ENCODE measurements at regions not wholly inside any gene's neighbourhood (a gene's known extent, or its start where the extent isn't known, plus 50 kb on each side); places are given as distances from the start of the nearest gene placed in this dataset.
"Not testable (repeated sequence)": the region's sequence is repeated elsewhere in the genome, so short reads cannot be mapped to it uniquely, and the experiment has no call there.

- no peak for DNase-seq (ENCODE audit: low spot score)
Observed at GRCh38 chr5:163163858-163164257, 273.5 kb upstream of the CCNG1 start.

- DNase-seq (ENCODE audit: low spot score): no peak
Observed at GRCh38 chr5:163165277-163165676, 272.1 kb upstream of the CCNG1 start.

GRCh38 chr5:163170161-163170560 lies 267.2 kb upstream of the CCNG1 start:
- not testable (repeated sequence) for DNase-seq (ENCODE audit: low spot score)

- DNase-seq (ENCODE audit: low spot score): no peak
Observed at GRCh38 chr5:163172540-163173338, 264.7 kb upstream of the CCNG1 start.

GRCh38 chr5:163177971-163178370 lies 259.4 kb upstream of the CCNG1 start:
- no peak for DNase-seq (ENCODE audit: low spot score)

- DNase-seq (ENCODE audit: low spot score): no peak
Observed at GRCh38 chr5:163185315-163185714, 252.1 kb upstream of the CCNG1 start.

GRCh38 chr5:163189023-163189553 lies 248.3 kb upstream of the CCNG1 start:
- DNase-seq (ENCODE audit: low spot score): no peak

- no peak for DNase-seq (ENCODE audit: low spot score)
Observed at GRCh38 chr5:163190283-163190682, 247.1 kb upstream of the CCNG1 start.

- DNase-seq (ENCODE audit: low spot score): no peak
Observed at GRCh38 chr5:163190784-163191183, 246.6 kb upstream of the CCNG1 start.

- DNase-seq (ENCODE audit: low spot score): no peak
Observed at GRCh38 chr5:163193886-163194285, 243.5 kb upstream of the CCNG1 start.

GRCh38 chr5:163205645-163206044 lies 231.8 kb upstream of the CCNG1 start:
- no peak for DNase-seq (ENCODE audit: low spot score)

- DNase-seq (ENCODE audit: low spot score): no peak
Observed at GRCh38 chr5:163221581-163221980, 215.8 kb upstream of the CCNG1 start.

- DNase-seq (ENCODE audit: low spot score): no peak
Observed at GRCh38 chr5:163222982-163223381, 214.4 kb upstream of the CCNG1 start.

- no peak for DNase-seq (ENCODE audit: low spot score)
Observed at GRCh38 chr5:163244445-163244987, 192.9 kb upstream of the CCNG1 start.

- no peak for DNase-seq (ENCODE audit: low spot score)
Observed at GRCh38 chr5:163245584-163245983, 191.8 kb upstream of the CCNG1 start.

- DNase-seq (ENCODE audit: low spot score): no peak
Observed at GRCh38 chr5:163248333-163248732, 189.1 kb upstream of the CCNG1 start.

GRCh38 chr5:163248871-163249270 lies 188.5 kb upstream of the CCNG1 start:
- DNase-seq (ENCODE audit: low spot score): no peak

- no peak for DNase-seq (ENCODE audit: low spot score)
Observed at GRCh38 chr5:163252950-163253349, 184.4 kb upstream of the CCNG1 start.

GRCh38 chr5:163259495-163259894 lies 177.9 kb upstream of the CCNG1 start:
- no peak for DNase-seq (ENCODE audit: low spot score)

GRCh38 chr5:163260471-163260870 lies 176.9 kb upstream of the CCNG1 start:
- DNase-seq (ENCODE audit: low spot score): no peak

GRCh38 chr5:163260961-163261360 lies 176.4 kb upstream of the CCNG1 start:
- no peak for DNase-seq (ENCODE audit: low spot score)

- no peak for DNase-seq (ENCODE audit: low spot score)
Observed at GRCh38 chr5:163261647-163262269, 175.6 kb upstream of the CCNG1 start.

GRCh38 chr5:163266249-163266648 lies 171.1 kb upstream of the CCNG1 start:
- DNase-seq (ENCODE audit: low spot score): not testable (repeated sequence)
